ENCODE measurements at regions not wholly inside any gene's neighbourhood (a gene's known extent, or its start where the extent isn't known, plus 50 kb on each side); places are given as distances from the start of the nearest gene placed in this dataset.

GRCh38 chr2:147231081-147231480, 613.7 kb upstream of the ACVR2A start (continued):
- TF ChIP-seq, protein P1, sequence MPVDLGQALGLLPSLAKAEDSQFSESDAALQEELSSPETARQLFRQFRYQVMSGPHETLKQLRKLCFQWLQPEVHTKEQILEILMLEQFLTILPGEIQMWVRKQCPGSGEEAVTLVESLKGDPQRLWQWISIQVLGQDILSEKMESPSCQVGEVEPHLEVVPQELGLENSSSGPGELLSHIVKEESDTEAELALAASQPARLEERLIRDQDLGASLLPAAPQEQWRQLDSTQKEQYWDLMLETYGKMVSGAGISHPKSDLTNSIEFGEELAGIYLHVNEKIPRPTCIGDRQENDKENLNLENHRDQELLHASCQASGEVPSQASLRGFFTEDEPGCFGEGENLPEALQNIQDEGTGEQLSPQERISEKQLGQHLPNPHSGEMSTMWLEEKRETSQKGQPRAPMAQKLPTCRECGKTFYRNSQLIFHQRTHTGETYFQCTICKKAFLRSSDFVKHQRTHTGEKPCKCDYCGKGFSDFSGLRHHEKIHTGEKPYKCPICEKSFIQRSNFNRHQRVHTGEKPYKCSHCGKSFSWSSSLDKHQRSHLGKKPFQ (tag by site-specific recombination; IDR thresholded peaks at IDR 0.05), result no peak
- TF ChIP-seq ZNF629 (tag by site-specific recombination; IDR thresholded peaks at IDR 0.05), result no peak
- no peak for TF ChIP-seq ZNF341 (tag by site-specific recombination; IDR thresholded peaks at IDR 0.05; ENCODE audit: low read depth)

GRCh38 chr2:147227313-147227712, 617.5 kb upstream of the ACVR2A start:
- H3K36me3 ChIP-seq (ENCODE audit: control insufficient read depth in 2 of 2, insufficient read depth in 1 of 2, low read length in 2 of 2), result no peaks in the 10 kb centered on the region
- H3K4me1 ChIP-seq (ENCODE audit: control insufficient read depth, insufficient read depth, low read length), result no peaks in the 10 kb centered on the region
- TF ChIP-seq ZNF341 (tag by site-specific recombination; IDR thresholded peaks at IDR 0.05; ENCODE audit: low read depth) (no peak), ZNF121 (tag by site-specific recombination; IDR thresholded peaks at IDR 0.05) (no peak), ZNF391 (tag by site-specific recombination; IDR thresholded peaks at IDR 0.05; ENCODE audit: borderline replicate concordance, low read depth) (no peak), KLF16 (tag by site-specific recombination; IDR thresholded peaks at IDR 0.05) (no peak), ZBTB44 (tag by site-specific recombination; IDR thresholded peaks at IDR 0.05) (no peak), ZNF777 (tag by site-specific recombination; IDR thresholded peaks at IDR 0.05; ENCODE audit: borderline replicate concordance) (no peak), ZNF169 (tag by site-specific recombination; IDR thresholded peaks at IDR 0.05) (no peak), KLF1 (tag by site-specific recombination; IDR thresholded peaks at IDR 0.05) (no peak), SETDB1 (IDR thresholded peaks at IDR 0.05; ENCODE audit: insufficient read length, low read length) (no peak), ZNF404 (tag by site-specific recombination; IDR thresholded peaks at IDR 0.05) (no peak), ZNF76 (tag by site-specific recombination; IDR thresholded peaks at IDR 0.05; ENCODE audit: borderline replicate concordance, low read depth) (no peak), ZNF221 (tag by site-specific recombination; IDR thresholded peaks at IDR 0.05; ENCODE audit: borderline replicate concordance) (no peak), KLF7 (tag by site-specific recombination; IDR thresholded peaks at IDR 0.05; ENCODE audit: borderline replicate concordance) (no peak), ZNF707 (tag by site-specific recombination; IDR thresholded peaks at IDR 0.05) (no peak), ZNF266 (tag by site-specific recombination; IDR thresholded peaks at IDR 0.05; ENCODE audit: low read depth) (no peak)
- TF ChIP-seq, protein P2, sequence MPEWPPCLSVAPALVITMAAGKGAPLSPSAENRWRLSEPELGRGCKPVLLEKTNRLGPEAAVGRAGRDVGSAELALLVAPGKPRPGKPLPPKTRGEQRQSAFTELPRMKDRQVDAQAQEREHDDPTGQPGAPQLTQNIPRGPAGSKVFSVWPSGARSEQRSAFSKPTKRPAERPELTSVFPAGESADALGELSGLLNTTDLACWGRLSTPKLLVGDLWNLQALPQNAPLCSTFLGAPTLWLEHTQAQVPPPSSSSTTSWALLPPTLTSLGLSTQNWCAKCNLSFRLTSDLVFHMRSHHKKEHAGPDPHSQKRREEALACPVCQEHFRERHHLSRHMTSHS (tag by site-specific recombination; IDR thresholded peaks at IDR 0.05), result no peak
- TF ChIP-seq, protein P3, sequence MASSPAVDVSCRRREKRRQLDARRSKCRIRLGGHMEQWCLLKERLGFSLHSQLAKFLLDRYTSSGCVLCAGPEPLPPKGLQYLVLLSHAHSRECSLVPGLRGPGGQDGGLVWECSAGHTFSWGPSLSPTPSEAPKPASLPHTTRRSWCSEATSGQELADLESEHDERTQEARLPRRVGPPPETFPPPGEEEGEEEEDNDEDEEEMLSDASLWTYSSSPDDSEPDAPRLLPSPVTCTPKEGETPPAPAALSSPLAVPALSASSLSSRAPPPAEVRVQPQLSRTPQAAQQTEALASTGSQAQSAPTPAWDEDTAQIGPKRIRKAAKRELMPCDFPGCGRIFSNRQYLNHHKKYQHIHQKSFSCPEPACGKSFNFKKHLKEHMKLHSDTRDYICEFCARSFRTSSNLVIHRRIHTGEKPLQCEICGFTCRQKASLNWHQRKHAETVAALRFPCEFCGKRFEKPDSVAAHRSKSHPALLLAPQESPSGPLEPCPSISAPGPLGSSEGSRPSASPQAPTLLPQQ (tag by site-specific recombination; IDR thresholded peaks at IDR 0.05), result no peak
- CTCF ChIA-PET, result no interaction called here
- H3K4me3 ChIP-seq (ENCODE audit: low read depth, low read length), result no peak overlapping the region
- H3K9me3 ChIP-seq (ENCODE audit: control insufficient read depth, insufficient read depth, low read depth, low read length), result no peaks in the 10 kb centered on the region
- H3K27ac ChIP-seq (ENCODE audit: extremely low read depth, low read depth, low read length), result no peak overlapping the region
- POLR2A ChIA-PET, result no interaction called here

GRCh38 chr2:147224070-147224469, 620.8 kb upstream of the ACVR2A start:
- Histone ChIP-seq H3K36me3 (ENCODE audit: control insufficient read depth in 2 of 2, insufficient read depth in 1 of 2, low read length in 2 of 2) (no peaks in the 10 kb centered on the region), H3K4me1 (ENCODE audit: control insufficient read depth, insufficient read depth, low read length) (no peaks in the 10 kb centered on the region), H3K4me3 (ENCODE audit: low read depth, low read length) (no peak overlapping the region), H3K9me3 (ENCODE audit: control insufficient read depth, insufficient read depth, low read depth, low read length) (no peaks in the 10 kb centered on the region), H3K27ac (ENCODE audit: extremely low read depth, low read depth, low read length) (no peak overlapping the region)
- POLR2A ChIA-PET, result no interaction called here
- CTCF ChIA-PET, result no interaction called here
- TF ChIP-seq ZNF398 (tag by site-specific recombination; IDR thresholded peaks at IDR 0.05), result no peak
- TF ChIP-seq ZNF112 (tag by site-specific recombination; IDR thresholded peaks at IDR 0.05), result no peak
- no peak for TF ChIP-seq ZSCAN16 (tag by site-specific recombination; IDR thresholded peaks at IDR 0.05)
- TF ChIP-seq, protein P4, sequence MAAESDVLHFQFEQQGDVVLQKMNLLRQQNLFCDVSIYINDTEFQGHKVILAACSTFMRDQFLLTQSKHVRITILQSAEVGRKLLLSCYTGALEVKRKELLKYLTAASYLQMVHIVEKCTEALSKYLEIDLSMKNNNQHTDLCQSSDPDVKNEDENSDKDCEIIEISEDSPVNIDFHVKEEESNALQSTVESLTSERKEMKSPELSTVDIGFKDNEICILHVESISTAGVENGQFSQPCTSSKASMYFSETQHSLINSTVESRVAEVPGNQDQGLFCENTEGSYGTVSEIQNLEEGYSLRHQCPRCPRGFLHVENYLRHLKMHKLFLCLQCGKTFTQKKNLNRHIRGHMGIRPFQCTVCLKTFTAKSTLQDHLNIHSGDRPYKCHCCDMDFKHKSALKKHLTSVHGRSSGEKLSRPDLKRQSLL (tag by site-specific recombination; IDR thresholded peaks at IDR 0.05), result no peak
- no peak for TF ChIP-seq ZNF202 (tag by site-specific recombination; IDR thresholded peaks at IDR 0.05; ENCODE audit: borderline replicate concordance)
- no peak for TF ChIP-seq ZBTB20 (tag by site-specific recombination; IDR thresholded peaks at IDR 0.05)

Measured in HEK293 (cell line).